Hypothalamus (tissue), 51 donors: ENCODE measurements at regions not wholly inside any gene's neighbourhood (a gene's known extent, or its start where the extent isn't known, plus 50 kb on each side); places are given as distances from the start of the nearest gene placed in this dataset.

ENCODE experiments used
- DNase-seq, 51 donors: peaks; one replicate each; lab custom pipeline; 2025; lab: John Stamatoyannopoulos, UW

DNA sequence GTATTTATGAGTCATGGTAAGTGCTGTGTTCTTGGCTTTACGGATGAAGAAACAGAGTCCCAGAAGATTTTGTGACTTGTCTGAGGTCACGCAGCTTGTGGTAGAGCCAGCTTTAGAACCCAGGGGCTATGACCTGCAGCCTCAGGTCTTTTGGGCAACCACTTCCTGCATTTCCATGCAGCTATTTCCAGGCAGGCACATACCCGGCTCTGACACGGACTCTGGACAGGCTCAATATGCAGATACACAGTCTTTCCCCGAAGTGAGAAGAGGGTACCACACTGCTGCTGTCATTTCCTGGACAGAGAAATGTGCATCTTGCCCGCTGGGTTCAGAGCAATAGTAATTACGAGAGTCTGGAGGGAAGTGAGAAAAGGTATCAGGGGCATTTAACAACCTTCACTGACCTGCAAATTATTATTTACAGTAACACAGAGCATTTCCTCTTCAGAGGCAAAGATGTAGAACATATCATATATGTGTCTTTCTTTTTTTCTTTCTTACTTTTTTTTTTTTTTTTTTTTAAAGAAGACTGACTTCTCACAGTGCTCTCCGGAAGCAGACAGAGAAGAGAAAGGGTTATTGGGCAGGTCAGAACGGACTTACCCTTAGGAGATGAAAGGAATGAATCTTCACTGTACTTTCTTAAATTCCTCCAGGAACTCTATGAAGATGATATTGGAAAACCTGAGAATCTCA lies 185.1 kb downstream of the CLIC5 start:
- peak in 11 of 51 donors; percentile 2 to 61 (median 10) for DNase-seq

DNA sequence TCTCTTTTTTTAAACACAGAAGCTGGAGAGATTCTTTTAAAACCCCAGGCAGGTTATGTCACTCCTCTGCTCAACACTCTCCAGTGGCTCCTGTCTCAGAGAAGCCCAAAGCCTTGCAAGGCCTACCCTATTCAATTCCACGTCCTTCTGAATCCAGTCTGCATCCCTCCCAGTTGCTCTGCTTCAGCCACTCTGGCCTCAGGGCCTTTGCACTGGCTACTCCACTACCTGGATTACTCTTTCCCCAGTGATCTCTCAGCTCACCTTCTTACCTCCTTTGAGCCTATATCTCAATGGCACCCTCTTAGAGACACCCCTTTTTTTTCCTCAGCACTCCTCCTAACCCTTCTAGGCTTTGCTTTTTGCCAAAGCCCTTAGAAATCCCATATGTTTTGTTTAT lies 185.8 kb downstream of the CLIC5 start:
- no peak for DNase-seq

DNA sequence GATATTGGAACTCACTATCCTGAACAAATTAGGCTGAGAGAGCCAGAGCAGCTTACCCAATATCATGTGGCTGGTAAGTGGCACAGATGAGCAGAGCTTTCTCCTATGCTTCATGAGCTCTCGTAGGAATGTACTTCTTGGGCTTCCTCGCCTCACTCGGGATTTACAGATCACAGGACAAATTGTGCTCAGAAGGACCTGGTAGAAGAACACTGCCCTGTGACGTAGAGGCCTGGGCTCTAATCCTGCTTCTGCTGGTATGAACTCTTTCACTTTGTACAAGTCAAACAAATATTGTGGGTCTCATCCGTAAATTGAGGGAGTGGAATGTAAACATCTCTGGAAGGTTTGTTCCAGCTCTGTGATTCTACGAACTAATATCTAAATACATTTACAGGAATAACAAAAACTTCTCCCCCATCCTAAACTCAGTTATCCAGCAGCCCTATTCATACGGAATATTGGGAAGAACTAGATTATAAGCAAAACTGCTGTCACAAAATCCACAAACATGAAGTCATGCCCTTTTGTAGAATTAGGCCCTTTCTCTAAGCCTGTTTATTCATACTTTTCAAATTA lies 187.6 kb downstream of the CLIC5 start:
- no peak for DNase-seq

DNA sequence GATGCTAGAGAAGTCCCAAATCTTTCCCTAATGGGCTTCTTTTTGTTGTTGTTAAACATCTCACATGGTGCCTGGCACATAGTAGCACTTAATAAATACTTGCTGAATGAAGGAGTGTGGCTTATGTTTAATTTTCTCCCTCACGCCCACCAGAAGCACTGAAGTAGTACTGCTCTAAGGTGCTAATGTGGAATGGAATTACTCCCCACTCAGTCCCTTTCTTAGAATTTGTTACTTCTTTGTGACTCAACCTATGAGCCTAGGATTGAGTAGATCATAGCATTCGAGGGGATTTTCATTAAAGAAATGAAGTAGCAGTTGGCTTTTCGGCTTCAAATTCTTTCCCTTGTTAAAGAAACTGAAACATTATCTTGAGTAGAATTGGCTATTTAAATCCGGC lies 192.8 kb downstream of the CLIC5 start:
- no peak for DNase-seq

DNA sequence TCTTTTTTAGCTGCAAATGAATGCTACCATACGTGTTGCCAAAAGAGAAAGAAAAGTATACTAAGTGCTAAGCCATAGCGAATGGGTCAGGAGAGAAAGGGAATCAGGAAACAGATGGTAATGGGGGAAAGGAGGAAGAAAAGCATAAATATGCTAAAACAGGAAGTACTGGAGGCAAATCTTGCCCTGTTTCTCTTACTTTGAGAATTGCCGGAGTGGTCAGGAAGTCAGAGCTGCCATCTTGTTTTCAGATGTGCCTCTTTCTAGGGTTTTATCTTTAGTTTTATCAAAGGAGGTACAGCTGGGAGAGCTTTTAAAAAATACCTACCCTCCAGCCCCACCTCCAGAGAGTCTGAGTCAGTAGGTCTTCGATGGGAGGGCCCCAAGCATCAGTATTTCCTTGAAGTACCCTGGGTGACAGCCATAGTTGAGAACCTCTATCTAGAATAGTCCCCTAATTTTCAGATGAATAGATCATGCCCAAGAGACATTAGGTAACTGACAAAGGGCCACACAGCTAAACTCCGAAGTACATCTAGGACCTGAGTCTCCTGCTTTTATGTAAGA lies 193.3 kb downstream of the CLIC5 start:
- DNase-seq = no peak

DNA sequence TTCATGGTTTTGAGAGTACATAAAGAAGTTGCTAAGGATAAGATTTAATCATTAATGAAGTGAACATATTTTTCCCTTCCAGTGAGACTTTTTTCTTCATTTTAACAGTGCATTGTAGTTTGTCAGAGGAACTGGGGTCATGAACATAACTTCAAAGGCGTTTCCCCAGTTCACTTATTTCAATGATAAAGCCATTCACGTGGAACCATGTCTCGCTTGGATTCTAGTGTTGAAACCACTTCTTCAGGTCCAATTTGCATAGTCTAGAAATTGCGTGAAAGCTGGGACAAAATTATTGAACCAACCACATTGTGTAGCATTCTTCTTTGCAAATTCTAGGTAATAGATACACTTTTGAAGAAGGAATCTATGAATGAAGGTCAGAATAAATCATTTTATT lies 197.0 kb downstream of the CLIC5 start:
- DNase-seq = no peak

DNA sequence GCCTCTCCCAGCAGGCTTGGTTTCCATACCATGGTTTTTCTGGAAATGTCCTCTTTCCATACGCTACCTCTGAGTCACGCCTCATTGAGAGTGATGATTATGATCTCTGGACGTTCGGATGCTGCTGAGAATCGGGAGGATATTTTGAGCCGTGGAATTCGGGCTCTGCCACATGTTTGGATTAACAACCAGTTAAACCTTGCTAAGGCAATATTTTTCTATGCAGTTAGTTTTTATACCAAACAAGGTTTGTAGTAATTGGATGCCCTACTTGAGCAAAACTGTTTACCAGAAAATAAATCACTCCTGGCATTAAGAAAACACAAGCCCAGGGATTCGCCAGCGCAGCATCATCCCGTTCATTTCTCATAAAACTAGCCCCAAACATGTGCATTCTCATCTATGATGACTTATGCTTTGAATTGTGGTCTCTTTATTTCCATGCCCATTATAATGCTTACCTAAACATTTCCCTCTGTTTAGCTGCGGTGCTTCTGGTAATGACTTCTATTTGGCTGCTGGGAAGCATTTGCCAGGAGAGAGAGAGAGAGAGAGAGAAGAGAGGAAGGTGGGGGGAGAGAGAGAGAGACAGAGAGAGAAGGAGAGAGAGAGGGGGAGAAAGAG lies 198.9 kb downstream of the CLIC5 start:
- DNase-seq = no peak

DNA sequence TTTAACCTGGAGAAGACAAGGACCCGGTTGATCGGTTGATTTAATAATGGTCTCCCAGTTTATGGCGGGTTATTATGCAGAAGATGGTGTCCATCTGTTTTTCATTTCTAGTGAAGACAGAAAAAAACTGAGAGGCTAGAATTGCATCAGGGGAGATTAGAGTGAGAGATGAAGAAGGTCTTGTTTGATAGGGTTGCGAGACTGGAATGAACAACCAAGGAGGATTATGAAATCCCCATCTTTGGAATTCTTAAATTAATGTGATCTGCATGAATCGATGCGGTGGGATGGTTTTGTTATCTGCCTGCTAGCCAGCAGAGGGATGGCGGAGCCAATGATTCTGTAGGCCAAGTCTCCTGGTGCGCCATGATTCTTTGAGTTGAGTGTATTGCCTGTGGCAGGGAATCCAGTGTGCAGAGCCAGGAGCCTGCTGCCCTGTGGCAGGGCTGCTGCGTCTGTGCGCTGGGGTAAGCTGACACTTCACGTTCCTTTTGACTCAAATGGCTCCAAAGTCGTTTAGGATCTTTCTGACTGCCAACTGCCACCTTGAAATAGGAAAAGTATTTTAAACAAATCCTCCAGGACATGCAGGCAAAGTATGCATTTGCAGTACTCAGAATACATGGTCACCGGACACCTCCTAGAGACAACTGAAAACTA lies 200.1 kb downstream of the CLIC5 start:
- DNase-seq = no peak

DNA sequence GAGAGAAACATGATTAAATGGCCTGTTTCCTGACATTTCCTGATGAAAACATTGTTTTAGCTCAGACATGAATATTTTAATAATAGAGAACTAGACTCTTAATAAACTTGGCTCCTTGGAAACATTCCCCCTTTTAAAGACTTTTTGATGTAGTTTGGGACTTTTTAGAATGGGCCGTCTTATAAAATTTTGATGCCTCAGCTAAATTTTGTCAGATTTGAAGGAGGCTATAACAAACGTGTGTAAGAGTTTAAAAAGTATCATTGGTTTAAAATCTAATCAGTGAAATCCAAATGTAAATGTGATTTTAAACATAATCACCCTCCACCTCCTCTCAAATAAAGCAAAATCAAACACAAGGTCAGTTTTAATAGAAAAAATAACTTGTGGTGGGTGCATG lies 200.9 kb downstream of the CLIC5 start:
- DNase-seq = no peak

DNA sequence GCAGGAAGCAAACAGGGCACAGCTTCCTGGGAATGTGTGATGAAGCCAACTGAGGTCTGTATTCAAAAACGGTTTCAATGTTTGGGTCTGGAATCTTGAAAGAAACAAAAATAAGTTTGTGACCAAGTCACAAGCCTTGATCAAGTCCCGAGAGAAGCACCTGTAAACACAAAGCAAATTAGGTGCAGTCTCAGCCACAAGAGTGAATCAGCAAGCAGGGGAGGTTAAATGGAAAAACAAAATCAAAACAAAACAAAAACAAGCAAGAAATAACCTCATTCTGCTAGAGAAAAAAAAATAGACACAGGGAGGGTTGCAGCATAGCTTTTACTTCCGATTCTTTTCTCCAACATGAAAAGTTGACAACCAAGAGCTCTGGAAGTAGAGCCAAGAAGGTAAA lies 201.7 kb downstream of the CLIC5 start:
- no peak for DNase-seq

DNA sequence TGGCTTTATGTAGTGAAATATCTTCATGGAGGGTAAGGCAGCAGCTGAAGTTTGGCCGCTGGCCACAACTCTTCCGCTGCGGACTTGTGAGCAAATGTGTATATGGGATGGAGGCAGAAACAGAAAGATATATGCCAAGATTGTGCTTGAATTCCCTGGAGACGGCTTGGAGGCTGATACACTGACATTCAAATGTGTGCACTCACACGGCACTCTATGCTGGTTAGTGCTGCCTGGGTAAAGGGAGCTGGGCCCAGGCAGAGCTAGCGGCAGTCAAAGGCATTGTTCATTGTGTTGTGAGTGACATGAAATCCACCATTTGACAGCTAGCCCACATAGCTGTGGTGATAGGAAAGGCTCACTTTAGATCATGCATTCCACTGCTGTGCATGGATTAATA lies 202.7 kb downstream of the CLIC5 start:
- peak in 21 of 51 donors; percentile 1 to 54 (median 9) for DNase-seq

DNA sequence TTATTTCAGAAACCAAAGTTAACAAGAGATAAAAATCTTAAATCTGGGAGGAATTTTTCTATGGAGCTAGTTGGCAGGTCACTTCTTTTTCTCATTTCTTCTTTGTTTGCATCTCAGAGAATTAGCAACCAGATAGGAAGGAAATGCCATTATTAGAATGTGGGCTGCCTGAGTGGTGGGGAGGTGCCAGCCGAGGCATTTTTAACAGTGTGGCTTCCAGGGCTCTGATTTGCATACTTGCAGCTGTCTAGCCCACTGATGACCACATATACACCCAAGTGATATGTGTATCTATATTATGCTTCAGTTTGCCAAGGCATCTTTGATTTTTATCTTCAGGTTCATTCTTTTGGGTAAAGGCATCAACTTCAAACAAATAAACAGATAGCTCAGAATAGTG lies 206.7 kb downstream of the CLIC5 start:
- DNase-seq = no peak

DNA sequence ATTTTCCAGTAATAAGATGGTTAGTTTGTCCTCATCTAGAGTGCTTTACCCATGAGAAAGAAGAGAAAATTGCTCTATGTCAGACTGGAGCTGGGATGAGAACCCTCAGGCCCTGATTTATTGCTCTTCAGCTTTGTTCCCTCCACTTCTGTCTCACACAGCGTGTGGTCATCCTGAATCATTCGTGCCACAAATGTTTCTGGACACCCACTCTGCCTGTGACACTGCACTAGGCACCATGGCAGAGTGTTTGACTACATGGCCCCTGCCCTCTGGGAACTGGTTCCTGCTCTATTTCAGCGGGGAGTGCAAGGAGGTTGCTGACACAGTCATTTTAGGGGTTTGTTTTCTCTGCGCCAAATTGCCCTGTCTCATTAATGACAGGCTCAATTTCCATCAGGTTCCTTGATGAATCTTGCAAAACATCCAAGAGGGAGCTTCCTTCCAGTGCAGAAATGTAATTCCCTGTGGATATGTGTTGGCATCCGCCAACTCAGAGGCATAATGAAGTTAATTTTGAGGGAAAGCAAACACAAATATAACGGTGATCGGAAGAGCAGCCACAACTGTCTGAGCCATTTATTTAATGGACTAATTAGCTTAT lies 207.5 kb downstream of the CLIC5 start:
- no peak for DNase-seq

DNA sequence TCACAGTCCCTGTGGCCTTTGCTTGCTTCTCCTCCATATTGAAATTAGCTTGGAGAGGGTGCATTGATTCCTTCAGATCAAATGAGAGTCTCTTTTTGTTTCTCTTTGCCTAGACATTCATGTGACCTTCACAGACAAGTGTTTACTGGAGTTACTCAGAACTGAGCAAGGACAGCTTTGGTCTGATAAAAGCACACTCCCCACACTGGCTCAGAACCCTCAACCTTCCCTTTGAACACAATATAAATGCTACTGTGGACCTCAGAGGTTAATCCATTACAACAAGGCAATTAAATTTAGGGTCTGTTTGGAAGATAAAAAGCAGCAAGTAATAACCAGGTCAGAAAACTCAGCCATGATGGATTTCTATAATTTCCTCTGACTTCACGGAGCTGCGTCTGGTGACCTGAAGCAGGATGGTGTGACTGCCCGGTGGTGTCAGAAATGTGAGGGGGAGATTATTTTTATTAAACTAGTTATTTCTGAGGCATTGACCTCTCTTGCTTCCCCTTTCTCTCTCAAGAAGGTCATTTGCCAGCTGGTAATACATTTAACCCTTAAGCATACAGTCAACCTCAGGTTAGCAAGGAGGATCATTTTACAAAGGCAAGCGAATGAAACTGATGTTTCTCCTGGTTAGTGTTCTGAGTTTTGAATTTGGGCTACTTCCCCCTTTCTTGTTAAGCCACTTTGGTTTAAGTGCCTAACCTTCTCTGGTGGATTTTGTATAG lies 208.2 kb downstream of the CLIC5 start:
- DNase-seq = no peak

DNA sequence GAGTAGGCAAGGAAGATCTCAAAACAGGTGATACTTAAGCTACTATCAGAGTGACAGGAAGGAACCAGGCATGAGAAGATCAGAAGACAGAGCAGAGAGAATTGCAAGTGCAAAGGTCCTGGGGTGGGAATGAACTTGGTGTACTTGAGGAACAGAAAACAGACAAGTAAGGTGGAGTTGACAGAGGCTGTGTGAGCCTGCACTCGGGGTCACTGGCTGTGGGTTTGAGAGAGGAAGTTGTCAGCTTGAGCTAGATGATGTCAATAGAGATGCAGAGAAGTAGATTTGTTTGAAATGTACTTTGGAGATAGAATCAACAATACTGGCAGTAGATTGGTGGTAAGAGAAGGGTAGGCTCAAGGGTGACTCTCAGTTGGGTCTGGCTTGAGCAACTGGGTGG lies 209.5 kb downstream of the CLIC5 start:
- DNase-seq = no peak

DNA sequence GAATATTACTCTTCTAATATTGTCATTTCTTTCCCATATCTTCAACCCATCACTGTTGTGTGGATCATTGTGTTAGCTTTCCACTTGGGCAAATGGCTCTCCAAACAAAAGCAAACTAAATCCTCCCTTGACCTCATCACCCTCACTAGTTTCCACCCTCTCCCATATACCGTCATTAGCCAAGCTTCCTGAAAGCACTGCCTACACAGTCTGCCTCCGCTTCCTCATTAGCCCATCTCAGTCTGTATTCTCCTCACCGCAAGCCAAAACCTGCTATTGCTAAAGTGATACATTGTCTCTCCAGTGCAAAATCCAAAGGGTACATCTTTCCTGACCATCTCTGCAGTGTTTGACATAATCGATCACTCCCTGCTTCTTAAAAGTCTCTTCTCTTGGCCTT lies 212.6 kb downstream of the CLIC5 start:
- DNase-seq = no peak

DNA sequence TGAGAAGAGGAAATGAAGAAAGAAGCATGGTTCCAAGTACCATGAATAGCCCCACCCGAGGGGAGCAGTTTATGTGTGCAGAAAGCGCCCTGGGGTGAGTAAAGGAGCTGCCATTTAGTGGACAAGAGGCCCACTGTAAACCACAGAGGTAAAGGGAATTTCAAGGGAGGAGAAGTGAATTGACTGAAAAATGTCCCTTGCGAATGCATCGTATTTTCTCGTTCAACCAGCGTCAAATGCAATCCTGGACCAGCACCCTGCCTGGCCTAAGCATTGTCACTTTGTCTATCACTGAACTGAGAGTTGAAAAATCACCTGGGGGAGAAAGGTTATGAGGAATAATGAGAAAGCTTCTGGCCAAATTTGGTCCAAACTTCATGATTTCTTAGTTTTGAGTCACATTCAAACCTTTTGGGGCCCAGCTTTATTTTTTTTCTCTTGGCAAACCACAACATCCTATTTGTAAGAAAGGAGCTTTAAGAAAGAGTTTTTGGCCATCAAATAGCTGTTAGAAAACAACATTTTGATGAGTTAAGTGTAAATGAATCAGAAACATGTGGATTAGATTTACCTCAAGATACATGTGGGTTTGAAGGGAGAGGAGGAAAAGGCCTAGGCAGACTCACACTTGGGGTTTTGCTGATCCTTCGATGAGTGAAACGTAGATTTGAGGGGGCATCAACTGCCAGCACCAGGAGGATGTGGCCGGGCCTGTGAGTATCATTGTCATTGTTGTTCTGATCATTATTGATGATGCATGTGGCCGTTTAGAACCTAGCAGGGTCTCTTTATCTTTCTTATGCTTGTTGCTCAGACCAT lies 214.0 kb downstream of the CLIC5 start:
- no peak for DNase-seq

DNA sequence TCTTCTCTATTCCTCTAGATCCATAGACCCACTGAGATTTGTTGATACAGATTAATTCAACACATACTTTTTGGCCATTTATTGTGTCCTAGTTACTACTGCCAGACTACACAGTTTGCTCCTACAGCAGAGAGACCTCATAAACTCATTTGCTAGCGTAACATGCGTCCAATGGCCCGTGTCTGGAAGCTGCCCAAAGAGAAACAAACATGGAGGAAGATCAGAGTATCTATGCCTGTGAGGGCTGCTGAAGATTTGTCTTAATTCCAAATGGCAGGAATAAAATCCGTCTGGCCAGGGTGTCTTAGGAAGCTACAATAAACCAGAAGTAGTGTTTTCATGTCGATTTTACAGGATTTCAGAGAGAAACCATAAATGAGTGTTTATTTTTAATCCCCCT lies 214.7 kb downstream of the CLIC5 start:
- no peak for DNase-seq

DNA sequence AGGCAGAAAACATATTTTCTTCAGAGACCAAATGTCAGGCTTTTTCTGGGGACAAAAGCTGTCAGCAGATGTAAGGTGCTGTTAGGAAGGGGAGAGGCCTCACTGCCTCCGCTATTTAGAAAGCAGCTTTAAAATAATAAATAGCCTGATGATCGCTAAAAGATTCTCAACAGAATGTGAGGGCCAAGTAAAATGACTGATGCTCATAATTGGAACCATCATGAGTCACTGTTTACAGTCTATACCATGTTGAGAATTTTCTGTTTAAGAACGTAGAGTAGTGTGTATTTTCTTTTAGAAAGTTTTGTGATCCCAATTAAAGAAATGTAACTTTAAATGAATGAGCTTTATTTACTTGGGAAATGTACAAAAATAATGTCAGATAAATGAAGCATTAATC lies 220.0 kb downstream of the CLIC5 start:
- DNase-seq = no peak

DNA sequence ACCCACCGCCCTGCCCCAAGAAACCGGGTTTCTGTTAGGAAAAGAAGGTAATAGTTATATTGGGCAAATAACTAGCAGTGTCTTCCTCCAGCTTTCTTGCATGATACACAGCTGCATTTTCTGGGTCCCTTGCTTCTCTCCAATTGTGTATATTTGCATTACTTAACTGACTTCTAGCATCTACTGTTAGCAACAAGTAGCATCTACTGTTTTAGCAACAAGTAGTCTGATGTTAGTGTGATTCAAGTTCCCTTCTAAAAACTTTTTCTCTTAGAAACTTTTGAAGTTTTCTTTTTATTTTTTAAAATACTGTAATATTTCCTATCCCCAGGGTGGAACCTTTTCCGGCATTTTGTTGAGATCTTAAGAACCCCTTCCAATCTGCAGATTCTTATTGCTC lies 221.2 kb downstream of the CLIC5 start:
- DNase-seq = no peak
